ENCODE measurements at regions not wholly inside any gene's neighbourhood (a gene's known extent, or its start where the extent isn't known, plus 50 kb on each side); places are given as distances from the start of the nearest gene placed in this dataset.

DNA sequence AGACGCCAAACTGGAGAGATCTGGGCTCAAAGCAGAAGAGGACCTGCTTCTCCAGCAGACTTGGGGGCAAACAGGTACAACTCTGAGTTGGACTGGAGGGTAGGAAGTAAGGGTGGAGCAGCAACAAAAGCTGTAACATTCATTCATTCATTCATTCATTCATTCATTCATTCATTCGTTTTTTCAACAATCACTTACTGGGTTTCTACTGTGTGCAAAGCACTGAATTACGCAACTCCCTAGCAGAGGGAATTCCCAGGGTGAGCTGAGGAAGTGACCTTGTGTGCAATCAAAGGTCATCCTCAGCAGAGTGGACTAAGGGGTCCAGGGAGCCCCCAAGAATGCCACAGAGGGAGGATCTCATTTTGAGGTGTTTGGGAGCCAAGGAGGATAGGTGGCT lies 231.1 kb upstream of the SDK2 start:
- Histone ChIP-seq H3K4me2 (ENCODE audit: low read depth, low read length) (no peak overlapping the region), H3K9ac (ENCODE audit: low read length) (no peak overlapping the region), H3K27ac (ENCODE audit: low read length) (no peak overlapping the region), H3K79me2 (ENCODE audit: low read length) (no peaks in the 10 kb centered on the region), H3K9me3 (replicated peaks; ENCODE audit: insufficient read depth, low read length) (no peaks in the 10 kb centered on the region), H3K27me3 (replicated peaks; ENCODE audit: insufficient read depth, low read length) (peaks cover 54% of the 10 kb centered on the region), H2AFZ (ENCODE audit: low read length) (no peak overlapping the region), H4K20me1 (ENCODE audit: insufficient read depth, low read length) (no peaks in the 10 kb centered on the region), H3F3A (ENCODE audit: insufficient read depth, low read length) (no peaks in the 10 kb centered on the region), H3K9me2 (replicated peaks; ENCODE audit: insufficient read depth, low read length) (no peaks in the 10 kb centered on the region), H3K4me3 (ENCODE audit: low read length) (no peak overlapping the region), H3K36me3 (replicated peaks; ENCODE audit: insufficient read depth, low read length) (no peaks in the 10 kb centered on the region), H3K4me1 (ENCODE audit: low read length) (no peaks in the 10 kb centered on the region)
- DNase-seq = no peak
- TF ChIP-seq EZH2 (optimal IDR thresholded peaks at IDR 0.05; ENCODE audit: low read depth, low read length) (no peak), CTCF (IDR thresholded peaks at IDR 0.05; ENCODE audit: low read length) (no peak), EZH2phosphoT487 (IDR thresholded peaks at IDR 0.05; ENCODE audit: low read length) (no peak)

DNA sequence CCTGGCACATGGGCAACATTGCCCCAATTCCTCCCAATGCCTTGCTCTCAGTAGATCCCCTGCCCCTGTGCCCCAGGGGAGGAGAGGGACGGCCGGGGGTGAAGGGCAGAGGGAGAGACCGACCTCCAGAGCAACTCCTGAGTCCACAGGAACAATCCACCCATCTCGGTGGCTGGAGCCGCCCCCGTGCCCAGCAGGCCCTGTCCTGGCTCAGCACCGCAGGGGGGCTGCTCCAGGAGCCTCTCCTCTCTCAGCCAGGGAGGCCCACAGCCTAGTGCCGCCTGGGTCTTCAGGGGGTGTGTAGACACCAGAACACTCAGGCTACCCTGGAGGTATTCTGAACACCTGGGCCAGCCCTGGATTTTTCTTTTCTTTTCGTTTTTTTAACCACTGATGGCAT lies 233.7 kb upstream of the SDK2 start:
- Histone ChIP-seq H3K9me3 (replicated peaks; ENCODE audit: insufficient read depth, low read length) (no peaks in the 10 kb centered on the region), H3K27me3 (replicated peaks; ENCODE audit: insufficient read depth, low read length) (peaks cover 76% of the 10 kb centered on the region), H2AFZ (ENCODE audit: low read length) (no peak overlapping the region), H4K20me1 (ENCODE audit: insufficient read depth, low read length) (no peaks in the 10 kb centered on the region), H3K9me2 (replicated peaks; ENCODE audit: insufficient read depth, low read length) (no peaks in the 10 kb centered on the region), H3K4me3 (ENCODE audit: low read length) (no peak overlapping the region), H3K4me2 (ENCODE audit: low read depth, low read length) (no peak overlapping the region), H3F3A (ENCODE audit: insufficient read depth, low read length) (no peaks in the 10 kb centered on the region), H3K36me3 (replicated peaks; ENCODE audit: insufficient read depth, low read length) (no peaks in the 10 kb centered on the region), H3K27ac (ENCODE audit: low read length) (no peak overlapping the region), H3K9ac (ENCODE audit: low read length) (no peak overlapping the region), H3K4me1 (ENCODE audit: low read length) (no peaks in the 10 kb centered on the region), H3K79me2 (ENCODE audit: low read length) (no peaks in the 10 kb centered on the region)
- TF ChIP-seq EZH2 (optimal IDR thresholded peaks at IDR 0.05; ENCODE audit: low read depth, low read length) (no peak), EZH2phosphoT487 (IDR thresholded peaks at IDR 0.05; ENCODE audit: low read length) (no peak), CTCF (IDR thresholded peaks at IDR 0.05; ENCODE audit: low read length) (no peak)
- DNase-seq = no peak

DNA sequence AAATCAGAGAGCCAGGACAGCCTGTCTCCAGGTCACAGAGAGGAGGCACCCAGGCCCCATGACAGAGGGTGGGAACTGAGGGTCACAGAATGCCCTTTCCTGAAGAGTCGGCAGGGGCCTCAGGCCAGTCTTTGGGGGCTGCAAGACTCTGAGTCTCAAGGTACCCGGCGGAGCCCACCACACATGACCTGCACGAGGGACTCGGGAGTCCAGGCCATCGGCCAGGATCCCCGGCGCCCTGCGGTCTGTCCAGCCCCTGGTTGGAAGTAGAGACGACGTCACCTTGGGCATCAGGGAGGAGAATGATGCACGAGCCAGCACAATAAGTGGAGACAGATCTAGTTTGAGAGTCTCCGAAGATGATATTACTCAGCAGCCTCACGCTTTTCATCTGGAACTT lies 234.7 kb upstream of the SDK2 start:
- Histone ChIP-seq H3K4me1 (ENCODE audit: low read length) (no peaks in the 10 kb centered on the region), H3K36me3 (replicated peaks; ENCODE audit: insufficient read depth, low read length) (no peaks in the 10 kb centered on the region), H3F3A (ENCODE audit: insufficient read depth, low read length) (no peaks in the 10 kb centered on the region), H3K4me3 (ENCODE audit: low read length) (no peak overlapping the region), H3K4me2 (ENCODE audit: low read depth, low read length) (no peak overlapping the region), H3K9ac (ENCODE audit: low read length) (no peak overlapping the region), H3K27ac (ENCODE audit: low read length) (no peak overlapping the region), H4K20me1 (ENCODE audit: insufficient read depth, low read length) (no peaks in the 10 kb centered on the region), H3K9me2 (replicated peaks; ENCODE audit: insufficient read depth, low read length) (no peaks in the 10 kb centered on the region), H2AFZ (ENCODE audit: low read length) (no peak overlapping the region), H3K27me3 (replicated peaks; ENCODE audit: insufficient read depth, low read length) (peaks cover 72% of the 10 kb centered on the region), H3K79me2 (ENCODE audit: low read length) (no peaks in the 10 kb centered on the region), H3K9me3 (replicated peaks; ENCODE audit: insufficient read depth, low read length) (no peaks in the 10 kb centered on the region)
- no peak for DNase-seq
- TF ChIP-seq EZH2 (optimal IDR thresholded peaks at IDR 0.05; ENCODE audit: low read depth, low read length) (no peak), CTCF (IDR thresholded peaks at IDR 0.05; ENCODE audit: low read length) (no peak), EZH2phosphoT487 (IDR thresholded peaks at IDR 0.05; ENCODE audit: low read length) (no peak)

Data from MM.1S (cell line).